ENCODE measurements at regions not wholly inside any gene's neighbourhood (a gene's known extent, or its start where the extent isn't known, plus 50 kb on each side); places are given as distances from the start of the nearest gene placed in this dataset.
"Not testable (repeated sequence)": the region's sequence is repeated elsewhere in the genome, so short reads cannot be mapped to it uniquely, and the experiment has no call there.

- DNase-seq; H4K20me1 ChIP-seq (ENCODE audit: low read length); CTCF ChIA-PET; ATAC-seq; H3K79me2 ChIP-seq (ENCODE audit: low read length); H3K27me3 ChIP-seq (ENCODE audit: low read length); H3K9me3 ChIP-seq (ENCODE audit: low read length); H3K4me2 ChIP-seq (ENCODE audit: low read length); H3F3A ChIP-seq (ENCODE audit: low read length, unreplicated experiment); H3K27ac ChIP-seq (ENCODE audit: low read length); BruUV-seq (replicated peaks); intact Hi-C loops (cut with micrococcal nuclease); H3K4me1 ChIP-seq (ENCODE audit: insufficient read depth, low read length); H3K9me2 ChIP-seq (replicated peaks; ENCODE audit: low read length); H3K36me3 ChIP-seq (ENCODE audit: low read depth, low read length); H2AFZ ChIP-seq (ENCODE audit: low read length); H3K9ac ChIP-seq (ENCODE audit: low read length); POLR2A ChIA-PET (ENCODE audit: unreplicated experiment); H3K4me3 ChIP-seq (ENCODE audit: low read length): not testable (repeated sequence)
Measured at GRCh38 chr16:72729552-72729951, 318.4 kb downstream of the ZFHX3 start.

DNA sequence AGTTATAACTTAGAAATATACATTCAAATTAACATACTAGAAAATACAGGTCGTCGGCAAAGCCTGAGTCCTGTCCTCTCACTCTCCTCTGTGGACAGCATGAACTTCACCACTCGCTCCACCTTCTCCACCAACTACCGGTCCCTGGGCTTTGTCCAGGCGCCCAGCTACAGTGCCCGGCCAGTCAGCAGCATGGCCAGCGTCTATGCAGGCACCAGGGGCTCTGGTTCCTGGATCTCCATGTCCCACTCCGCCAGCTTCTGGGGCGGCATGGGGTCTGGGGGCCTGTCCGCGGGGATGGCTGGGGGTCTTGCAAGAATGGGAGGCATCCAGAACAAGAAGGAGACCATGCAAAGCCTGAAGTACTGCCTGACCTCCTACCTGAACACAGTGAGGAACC is 319.4 kb downstream of the ZFHX3 start:
- Histone ChIP-seq H3K9me3 (ENCODE audit: low read length) (no peaks in the 10 kb centered on the region), H3F3A (ENCODE audit: low read length, unreplicated experiment) (no peaks in the 10 kb centered on the region), H2AFZ (ENCODE audit: low read length) (no peak overlapping the region), H3K27ac (ENCODE audit: low read length) (no peak overlapping the region), H3K9me2 (replicated peaks; ENCODE audit: low read length) (no peaks in the 10 kb centered on the region), H3K4me1 (ENCODE audit: insufficient read depth, low read length) (no peaks in the 10 kb centered on the region), H3K4me2 (ENCODE audit: low read length) (no peak overlapping the region), H3K9ac (ENCODE audit: low read length) (no peak overlapping the region), H3K4me3 (ENCODE audit: low read length) (no peak overlapping the region), H4K20me1 (ENCODE audit: low read length) (no peaks in the 10 kb centered on the region), H3K79me2 (ENCODE audit: low read length) (no peaks in the 10 kb centered on the region), H3K36me3 (ENCODE audit: low read depth, low read length) (no peaks in the 10 kb centered on the region), H3K27me3 (ENCODE audit: low read length) (no peaks in the 10 kb centered on the region)
- TF ChIP-seq EZH2phosphoT487 (IDR thresholded peaks at IDR 0.05; ENCODE audit: borderline replicate concordance, low read length) = no peak
- TF ChIP-seq EZH2 (IDR thresholded peaks at IDR 0.05; ENCODE audit: low read length, unreplicated experiment) = no peak
- TF ChIP-seq, protein P1, sequence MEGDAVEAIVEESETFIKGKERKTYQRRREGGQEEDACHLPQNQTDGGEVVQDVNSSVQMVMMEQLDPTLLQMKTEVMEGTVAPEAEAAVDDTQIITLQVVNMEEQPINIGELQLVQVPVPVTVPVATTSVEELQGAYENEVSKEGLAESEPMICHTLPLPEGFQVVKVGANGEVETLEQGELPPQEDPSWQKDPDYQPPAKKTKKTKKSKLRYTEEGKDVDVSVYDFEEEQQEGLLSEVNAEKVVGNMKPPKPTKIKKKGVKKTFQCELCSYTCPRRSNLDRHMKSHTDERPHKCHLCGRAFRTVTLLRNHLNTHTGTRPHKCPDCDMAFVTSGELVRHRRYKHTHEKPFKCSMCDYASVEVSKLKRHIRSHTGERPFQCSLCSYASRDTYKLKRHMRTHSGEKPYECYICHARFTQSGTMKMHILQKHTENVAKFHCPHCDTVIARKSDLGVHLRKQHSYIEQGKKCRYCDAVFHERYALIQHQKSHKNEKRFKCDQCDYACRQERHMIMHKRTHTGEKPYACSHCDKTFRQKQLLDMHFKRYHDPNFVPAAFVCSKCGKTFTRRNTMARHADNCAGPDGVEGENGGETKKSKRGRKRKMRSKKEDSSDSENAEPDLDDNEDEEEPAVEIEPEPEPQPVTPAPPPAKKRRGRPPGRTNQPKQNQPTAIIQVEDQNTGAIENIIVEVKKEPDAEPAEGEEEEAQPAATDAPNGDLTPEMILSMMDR (conservative IDR thresholded peaks at IDR 0.05; ENCODE audit: low read depth, low read length) = no peak
- intact Hi-C loops (cut with micrococcal nuclease) = no loop called here
- DNase-seq = no peak
- no TSS peak for BruUV-seq (replicated peaks)
- ATAC-seq = no peak
- POLR2A ChIA-PET (ENCODE audit: unreplicated experiment) = no interaction called here
- CTCF ChIA-PET = no interaction called here

GRCh38 chr16:72727565-72727964 is 320.4 kb downstream of the ZFHX3 start:
- intact Hi-C loops (cut with micrococcal nuclease) = no loop called here
- POLR2A ChIA-PET (ENCODE audit: unreplicated experiment) = no interaction called here
- H3K4me3 ChIP-seq (ENCODE audit: low read length) = no peak overlapping the region
- no peak overlapping the region for H3K9ac ChIP-seq (ENCODE audit: low read length)
- no TSS peak for BruUV-seq (replicated peaks)
- no peaks in the 10 kb centered on the region for H3K36me3 ChIP-seq (ENCODE audit: low read depth, low read length)
- no peaks in the 10 kb centered on the region for H3F3A ChIP-seq (ENCODE audit: low read length, unreplicated experiment)
- no peaks in the 10 kb centered on the region for H3K9me2 ChIP-seq (replicated peaks; ENCODE audit: low read length)
- no peak for TF ChIP-seq EZH2 (IDR thresholded peaks at IDR 0.05; ENCODE audit: low read length, unreplicated experiment)
- TF ChIP-seq, protein P1 (conservative IDR thresholded peaks at IDR 0.05; ENCODE audit: low read depth, low read length) = no peak
- no peak for TF ChIP-seq EZH2phosphoT487 (IDR thresholded peaks at IDR 0.05; ENCODE audit: borderline replicate concordance, low read length)
- CTCF ChIA-PET = no interaction called here
- H3K4me2 ChIP-seq (ENCODE audit: low read length) = no peak overlapping the region
- H3K79me2 ChIP-seq (ENCODE audit: low read length) = no peaks in the 10 kb centered on the region
- H3K27ac ChIP-seq (ENCODE audit: low read length) = no peak overlapping the region
- no peaks in the 10 kb centered on the region for H3K27me3 ChIP-seq (ENCODE audit: low read length)
- H3K9me3 ChIP-seq (ENCODE audit: low read length) = no peaks in the 10 kb centered on the region
- no peaks in the 10 kb centered on the region for H3K4me1 ChIP-seq (ENCODE audit: insufficient read depth, low read length)
- ATAC-seq = no peak
- no peaks in the 10 kb centered on the region for H4K20me1 ChIP-seq (ENCODE audit: low read length)
- no peak for DNase-seq
- no peak overlapping the region for H2AFZ ChIP-seq (ENCODE audit: low read length)
